HG02852 (cell line): ENCODE measurements at regions not wholly inside any gene's neighbourhood (a gene's known extent, or its start where the extent isn't known, plus 50 kb on each side); places are given as distances from the start of the nearest gene placed in this dataset.
"Not testable (repeated sequence)": the region's sequence is repeated elsewhere in the genome, so short reads cannot be mapped to it uniquely, and the experiment has no call there.

ENCODE experiments used
- ATAC-seq: cut with Tn5 transposase; IDR thresholded peaks from one replicate; pipeline ENCODE4 v1.9.1; 2021; ENCODE audit warnings: mild to moderate bottlenecking, moderate library complexity; ENCODE audit not compliant: unreplicated experiment

GRCh38 chr3:140863580-140864009 is 78.0 kb upstream of the SLC25A36 start:
- ATAC-seq: no peak

- no peak for ATAC-seq
Measured at GRCh38 chr3:140870351-140870750, 71.3 kb upstream of the SLC25A36 start.

GRCh38 chr3:140871022-140871421 is 70.6 kb upstream of the SLC25A36 start:
- no peak for ATAC-seq

- ATAC-seq: not testable (repeated sequence)
Measured at GRCh38 chr3:140872165-140872564, 69.5 kb upstream of the SLC25A36 start.

GRCh38 chr3:140883428-140884040 is 58.1 kb upstream of the SLC25A36 start:
- no peak for ATAC-seq

- not testable (repeated sequence) for ATAC-seq
Measured at GRCh38 chr3:140885697-140886096, 55.9 kb upstream of the SLC25A36 start.
